NT2/D1 (cell line): ENCODE measurements at regions not wholly inside any gene's neighbourhood (a gene's known extent, or its start where the extent isn't known, plus 50 kb on each side); places are given as distances from the start of the nearest gene placed in this dataset.

Experiments used
- SUZ12 ChIP-seq: IDR thresholded peaks from 2 replicates; pipeline ENCODE4 v1.6.1; 2011; ENCODE audit not compliant: insufficient read length, insufficient read depth; ENCODE audit errors: extremely low read depth
- YY1 ChIP-seq: IDR thresholded peaks from 2 replicates; pipeline ENCODE4 v1.6.1; 2011; ENCODE audit not compliant: insufficient read length, insufficient read depth
- ZNF274 ChIP-seq: IDR thresholded peaks from 2 replicates; pipeline ENCODE4 v1.6.1; 2011; ENCODE audit warnings: mild to moderate bottlenecking, low read depth, low read length

GRCh38 chr5:165624166-165624946 lies 2118.9 kb downstream of the MAT2B start:
- TF ChIP-seq YY1 = no peak
- no peak for TF ChIP-seq SUZ12
- no peak for TF ChIP-seq ZNF274
